HFFc6 (cell line): ENCODE measurements at regions not wholly inside any gene's neighbourhood (a gene's known extent, or its start where the extent isn't known, plus 50 kb on each side); places are given as distances from the start of the nearest gene placed in this dataset.

Experiments
- DNase-seq: peaks from one replicate; pipeline ENCODE4 v3.0.0-alpha.2; 2018
- H3K27ac Mint-ChIP-seq: 2 replicates; pipeline ENCODE4 v1.8.0; 2020; ENCODE audit warnings: mild to moderate bottlenecking, mixed read lengths
- H3K27me3 Mint-ChIP-seq: 2 replicates; pipeline ENCODE4 v1.8.0; 2021; ENCODE audit warnings: mild to moderate bottlenecking, moderate library complexity, mixed read lengths; ENCODE audit not compliant: insufficient read depth
- H3K36me3 Mint-ChIP-seq: 2 replicates; pipeline ENCODE4 v1.8.0; 2021; ENCODE audit warnings: low read depth, mixed read lengths
- H3K4me1 Mint-ChIP-seq: 2 replicates; pipeline ENCODE4 v1.8.0; 2020; ENCODE audit warnings: low read depth, mixed read lengths
- H3K4me3 Mint-ChIP-seq: 2 replicates; pipeline ENCODE4 v1.8.0; 2020; ENCODE audit warnings: mild to moderate bottlenecking, moderate library complexity, mixed read lengths
- H3K9me3 Mint-ChIP-seq: 2 replicates; pipeline ENCODE4 v1.8.0; 2020; ENCODE audit warnings: mild to moderate bottlenecking, mixed read lengths
- TF ChIP-seq, protein P1 (sequence below): fragments of 200-600 bp; sonication (generic); IDR thresholded peaks from 2 replicates; pipeline ENCODE4 v1.5.0; 2021; ENCODE audit warnings: antibody characterized with exemption, mild to moderate bottlenecking

- Mint-ChIP-seq H3K27me3 (no peaks in the 10 kb centered on the region), H3K9me3 (peaks cover 30% of the 10 kb centered on the region), H3K4me1 (no peaks in the 10 kb centered on the region), H3K27ac (no peak overlapping the region), H3K4me3 (no peak overlapping the region), H3K36me3 (0 out of 2 replicates have a peak, but pooled peaks cover 4% of the 10 kb centered on the region)
- TF ChIP-seq, protein P1, sequence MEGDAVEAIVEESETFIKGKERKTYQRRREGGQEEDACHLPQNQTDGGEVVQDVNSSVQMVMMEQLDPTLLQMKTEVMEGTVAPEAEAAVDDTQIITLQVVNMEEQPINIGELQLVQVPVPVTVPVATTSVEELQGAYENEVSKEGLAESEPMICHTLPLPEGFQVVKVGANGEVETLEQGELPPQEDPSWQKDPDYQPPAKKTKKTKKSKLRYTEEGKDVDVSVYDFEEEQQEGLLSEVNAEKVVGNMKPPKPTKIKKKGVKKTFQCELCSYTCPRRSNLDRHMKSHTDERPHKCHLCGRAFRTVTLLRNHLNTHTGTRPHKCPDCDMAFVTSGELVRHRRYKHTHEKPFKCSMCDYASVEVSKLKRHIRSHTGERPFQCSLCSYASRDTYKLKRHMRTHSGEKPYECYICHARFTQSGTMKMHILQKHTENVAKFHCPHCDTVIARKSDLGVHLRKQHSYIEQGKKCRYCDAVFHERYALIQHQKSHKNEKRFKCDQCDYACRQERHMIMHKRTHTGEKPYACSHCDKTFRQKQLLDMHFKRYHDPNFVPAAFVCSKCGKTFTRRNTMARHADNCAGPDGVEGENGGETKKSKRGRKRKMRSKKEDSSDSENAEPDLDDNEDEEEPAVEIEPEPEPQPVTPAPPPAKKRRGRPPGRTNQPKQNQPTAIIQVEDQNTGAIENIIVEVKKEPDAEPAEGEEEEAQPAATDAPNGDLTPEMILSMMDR = no peak
- no peak for DNase-seq
Measured at GRCh38 chr7:89943525-89944050, 210.7 kb upstream of the STEAP1 start.

DNA sequence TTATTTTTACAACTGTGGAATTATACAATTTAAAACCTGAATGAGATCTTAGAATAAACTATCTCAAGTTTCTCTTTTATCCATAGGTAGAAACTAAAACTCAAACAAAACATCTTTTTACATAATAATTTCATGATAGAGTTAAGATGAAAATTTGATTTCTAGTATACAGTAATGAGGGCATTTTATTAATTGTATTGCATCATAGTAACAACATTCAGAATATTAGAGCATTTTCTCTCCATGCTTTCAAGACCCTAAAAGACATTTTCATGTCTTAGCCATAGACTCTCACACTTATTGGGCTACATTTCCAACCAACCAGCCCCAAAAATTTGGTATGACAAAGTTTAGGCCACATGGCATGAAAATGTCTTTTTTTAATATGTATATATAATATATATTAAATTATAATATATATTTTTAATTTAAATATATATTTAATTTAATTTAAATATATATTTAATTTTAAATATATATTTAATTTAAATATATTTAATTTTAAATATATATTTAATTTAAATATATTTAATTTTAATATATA lies 195.7 kb upstream of the STEAP1 start:
- TF ChIP-seq, protein P1 = no peak
- Mint-ChIP-seq H3K27ac (no peak overlapping the region), H3K36me3 (no peaks in the 10 kb centered on the region), H3K4me1 (no peaks in the 10 kb centered on the region), H3K9me3 (peaks cover 27% of the 10 kb centered on the region), H3K4me3 (no peak overlapping the region), H3K27me3 (no peaks in the 10 kb centered on the region)
- no peak for DNase-seq

- H3K4me3 Mint-ChIP-seq = no peak overlapping the region
- H3K4me1 Mint-ChIP-seq = no peaks in the 10 kb centered on the region
- DNase-seq = no peak
- TF ChIP-seq, protein P1 = no peak
- no peaks in the 10 kb centered on the region; the same call in 1 of the 2 replicates for H3K27me3 Mint-ChIP-seq
- no peak overlapping the region for H3K27ac Mint-ChIP-seq
- H3K36me3 Mint-ChIP-seq = peaks cover 5% of the 10 kb centered on the region; the same call in 1 of the 2 replicates
- H3K9me3 Mint-ChIP-seq = peaks cover 30% of the 10 kb centered on the region
Measured at GRCh38 chr7:89966067-89966664, 188.1 kb upstream of the STEAP1 start.

DNA sequence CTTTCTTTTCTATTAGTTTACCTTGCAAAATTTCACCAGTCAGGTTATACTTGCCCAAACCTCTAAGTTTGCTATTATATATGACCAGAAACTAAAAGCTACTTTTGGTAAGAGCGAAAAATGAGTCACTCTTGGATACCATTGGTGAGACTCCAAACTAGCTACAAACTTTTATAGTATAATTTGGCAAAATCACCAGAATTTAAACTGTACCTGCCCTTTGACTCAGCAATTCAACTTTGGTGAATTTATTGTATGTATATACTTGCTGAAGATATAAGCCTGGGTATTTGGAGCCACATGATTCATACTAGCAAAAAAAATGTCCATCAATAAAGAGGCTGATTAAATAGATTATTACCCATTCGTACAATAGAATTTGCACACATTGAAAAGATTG lies 178.7 kb upstream of the STEAP1 start:
- H3K27ac Mint-ChIP-seq = no peak overlapping the region
- no peaks in the 10 kb centered on the region for H3K27me3 Mint-ChIP-seq
- no peaks in the 10 kb centered on the region for H3K36me3 Mint-ChIP-seq
- no peak for DNase-seq
- H3K4me3 Mint-ChIP-seq = no peak overlapping the region
- peaks cover 34% of the 10 kb centered on the region for H3K9me3 Mint-ChIP-seq
- TF ChIP-seq, protein P1 = no peak
- H3K4me1 Mint-ChIP-seq = no peaks in the 10 kb centered on the region

- H3K9me3 Mint-ChIP-seq = peaks cover 30% of the 10 kb centered on the region
- H3K27me3 Mint-ChIP-seq = no peaks in the 10 kb centered on the region; the same call in 1 of the 2 replicates
- no peak overlapping the region for H3K27ac Mint-ChIP-seq
- no peak for DNase-seq
- no peaks in the 10 kb centered on the region for H3K36me3 Mint-ChIP-seq
- TF ChIP-seq, protein P1 = no peak
- no peaks in the 10 kb centered on the region for H3K4me1 Mint-ChIP-seq
- no peak overlapping the region for H3K4me3 Mint-ChIP-seq
Measured at GRCh38 chr7:89987665-89988064, 166.6 kb upstream of the STEAP1 start.
